CD4-positive, CD25-positive, alpha-beta regulatory T cell (primary cell): ENCODE measurements at regions not wholly inside any gene's neighbourhood (a gene's known extent, or its start where the extent isn't known, plus 50 kb on each side); places are given as distances from the start of the nearest gene placed in this dataset.

Experiments used
- ATAC-seq, 2 donors: fragments of 150-1000 bp; cut with Tn5 transposase; one replicate each; pipeline ENCODE4 v1.10.0; 2021; ENCODE audit warnings: low read depth in 2 of 2, moderate number of reproducible peaks in 2 of 2, moderate library complexity in 1 of 2
- DNase-seq, 3 donors: peaks; one replicate each; pipeline versions ENCODE4 v3.0.0 to v3.0.0-alpha.2; 2012 to 2022; ENCODE audit warnings: mixed read lengths in 1 of 3
- H3K27ac ChIP-seq: one replicate; pipeline ENCODE4 v1.7.0; 2013; ENCODE audit warnings: mild to moderate bottlenecking, low read length; ENCODE audit not compliant: insufficient read depth, poor library complexity, severe bottlenecking
- H3K27me3 ChIP-seq: one replicate; pipeline ENCODE4 v1.7.0; 2013; ENCODE audit warnings: low read length; ENCODE audit not compliant: control insufficient read depth, insufficient read depth
- H3K36me3 ChIP-seq: one replicate; pipeline ENCODE4 v1.7.0; 2013; ENCODE audit warnings: mild to moderate bottlenecking, low read length, moderate library complexity; ENCODE audit not compliant: control insufficient read depth, insufficient read depth
- H3K4me1 ChIP-seq: 2 replicates; pipeline ENCODE4 v1.7.0; 2013; ENCODE audit warnings: mild to moderate bottlenecking, low read length; ENCODE audit not compliant: insufficient read depth, control insufficient read depth, poor library complexity, severe bottlenecking
- H3K4me3 ChIP-seq: one replicate; pipeline ENCODE4 v1.7.0; 2013; ENCODE audit warnings: low read depth, mild to moderate bottlenecking, low read length, moderate library complexity
- H3K9me3 ChIP-seq, 2 experiments: 1 replicate in 1 of 2; 2 replicates in 1 of 2; pipeline ENCODE4 v1.7.0; 2013; ENCODE audit warnings: low read length in 2 of 2, mild to moderate bottlenecking in 1 of 2, moderate library complexity in 1 of 2; ENCODE audit not compliant: control insufficient read depth in 2 of 2
- H3K27ac Mint-ChIP-seq, 3 donors: one replicate each; pipeline ENCODE4 v1.8.0; 2020 to 2022; ENCODE audit warnings: mild to moderate bottlenecking in 3 of 3, mixed read lengths in 3 of 3, moderate library complexity in 2 of 3
- H3K27me3 Mint-ChIP-seq: one replicate; pipeline ENCODE4 v1.8.0; 2022; ENCODE audit warnings: mild to moderate bottlenecking, mixed read lengths
- H3K36me3 Mint-ChIP-seq: one replicate; pipeline ENCODE4 v1.8.0; 2020; ENCODE audit warnings: mixed read lengths
- H3K4me1 Mint-ChIP-seq, 4 donors: one replicate each; pipeline ENCODE4 v1.8.0; 2020 to 2022; ENCODE audit warnings: mixed read lengths in 4 of 4, mild to moderate bottlenecking in 1 of 4
- H3K4me3 Mint-ChIP-seq, 4 donors: one replicate each; pipeline ENCODE4 v1.8.0; 2020 to 2022; ENCODE audit warnings: mild to moderate bottlenecking in 4 of 4, mixed read lengths in 4 of 4, moderate library complexity in 3 of 4
- H3K9me3 Mint-ChIP-seq, 7 donors: one replicate each; pipeline ENCODE4 v1.8.0; 2020 to 2022; ENCODE audit warnings: mixed read lengths in 7 of 7, mild to moderate bottlenecking in 3 of 7, moderate library complexity in 2 of 7

- no peaks in the 10 kb centered on the region for H3K36me3 ChIP-seq
- no peaks in the 10 kb centered on the region for H3K9me3 ChIP-seq
- Mint-ChIP-seq H3K4me3 (no peak overlapping the region), H3K27me3 (peaks cover 10% of the 10 kb centered on the region), H3K4me1 (no peaks in the 10 kb centered on the region), H3K27ac (no peak overlapping the region), H3K36me3 (no peaks in the 10 kb centered on the region), H3K9me3 (peaks cover 0 to 4% (median 0%) of the 10 kb centered on the region in 7 donors)
- no peaks in the 10 kb centered on the region for H3K27me3 ChIP-seq
- no peak for DNase-seq
- no peak overlapping the region for H3K27ac ChIP-seq
- H3K4me3 ChIP-seq = no peak overlapping the region
- H3K4me1 ChIP-seq = no peaks in the 10 kb centered on the region
- ATAC-seq = no peak
Observed at GRCh38 chr4:10335050-10335449, 122.2 kb downstream of the ZNF518B start.

- no peak overlapping the region for H3K4me3 ChIP-seq
- Mint-ChIP-seq H3K36me3 (no peaks in the 10 kb centered on the region), H3K9me3 (peaks cover 0 to 4% (median 0%) of the 10 kb centered on the region in 7 donors), H3K27me3 (peaks cover 10% of the 10 kb centered on the region), H3K27ac (no peak overlapping the region), H3K4me3 (no peak overlapping the region), H3K4me1 (no peaks in the 10 kb centered on the region)
- H3K4me1 ChIP-seq = no peaks in the 10 kb centered on the region
- ATAC-seq (no peak), DNase-seq (no peak)
- no peak overlapping the region for H3K27ac ChIP-seq
- no peaks in the 10 kb centered on the region for H3K27me3 ChIP-seq
- no peaks in the 10 kb centered on the region for H3K36me3 ChIP-seq
- H3K9me3 ChIP-seq = no peaks in the 10 kb centered on the region
Observed at GRCh38 chr4:10334506-10335028, 122.7 kb downstream of the ZNF518B start.

DNA sequence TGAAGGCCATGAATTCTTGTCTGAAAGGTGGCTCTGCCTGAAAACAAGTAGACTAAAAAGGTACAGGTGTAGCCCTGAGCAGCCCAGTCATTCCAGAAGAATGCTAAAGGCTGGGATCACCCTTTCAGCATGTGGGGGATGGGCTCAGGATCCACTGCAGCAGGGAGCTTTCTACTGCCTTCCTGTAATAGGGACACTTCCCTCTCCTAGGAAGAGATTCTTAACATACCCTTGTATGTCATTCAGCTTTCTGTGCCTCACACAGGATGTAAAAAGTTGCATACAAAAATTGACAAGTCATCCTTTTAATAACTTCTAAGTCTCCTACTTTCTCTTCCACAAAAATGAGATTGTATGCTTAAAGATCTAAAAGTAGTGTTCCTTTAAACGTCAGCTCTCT, 123.3 kb downstream of the ZNF518B start:
- Histone ChIP-seq H3K27ac (no peak overlapping the region), H3K4me1 (no peaks in the 10 kb centered on the region), H3K27me3 (no peaks in the 10 kb centered on the region), H3K36me3 (no peaks in the 10 kb centered on the region), H3K4me3 (no peak overlapping the region), H3K9me3 (no peaks in the 10 kb centered on the region)
- Mint-ChIP-seq H3K4me3 (no peak overlapping the region), H3K27me3 (peaks cover 10% of the 10 kb centered on the region), H3K36me3 (no peaks in the 10 kb centered on the region), H3K27ac (no peak overlapping the region), H3K9me3 (peaks cover 0 to 4% (median 0%) of the 10 kb centered on the region in 7 donors), H3K4me1 (no peaks in the 10 kb centered on the region)
- ATAC-seq (no peak), DNase-seq (no peak)

DNA sequence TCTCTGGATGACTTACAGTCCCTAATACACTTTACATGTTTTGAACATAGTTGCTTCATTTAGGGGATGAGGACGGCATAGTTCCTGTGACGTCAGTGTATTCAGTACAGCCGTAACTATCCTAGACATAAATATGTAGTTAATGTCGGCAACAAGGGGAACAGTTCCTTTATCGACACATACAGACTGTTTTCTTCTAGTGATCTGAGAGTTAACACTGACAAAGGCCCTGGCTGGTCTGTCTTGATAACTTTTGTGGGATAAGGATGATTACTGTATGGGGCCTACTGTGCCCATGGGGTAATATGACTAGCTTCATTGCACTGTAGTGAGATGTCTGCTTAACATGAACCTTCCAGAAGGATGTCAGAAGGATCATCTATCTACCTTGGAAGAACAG, 131.2 kb downstream of the ZNF518B start:
- no peaks in the 10 kb centered on the region for H3K27me3 ChIP-seq
- no peak overlapping the region for H3K4me3 Mint-ChIP-seq
- H3K36me3 ChIP-seq = no peaks in the 10 kb centered on the region
- H3K27ac ChIP-seq = no peak overlapping the region
- H3K9me3 ChIP-seq = no peaks in the 10 kb centered on the region
- H3K27ac Mint-ChIP-seq = no peak overlapping the region
- peaks cover 12% of the 10 kb centered on the region for H3K27me3 Mint-ChIP-seq
- H3K9me3 Mint-ChIP-seq = peaks cover 0 to 3% (median 0%) of the 10 kb centered on the region in 7 donors
- DNase-seq (no peak), ATAC-seq (no peak)
- no peak overlapping the region for H3K4me3 ChIP-seq
- H3K4me1 ChIP-seq = no peaks in the 10 kb centered on the region
- no peaks in the 10 kb centered on the region for H3K36me3 Mint-ChIP-seq
- H3K4me1 Mint-ChIP-seq = no peaks in the 10 kb centered on the region

DNA sequence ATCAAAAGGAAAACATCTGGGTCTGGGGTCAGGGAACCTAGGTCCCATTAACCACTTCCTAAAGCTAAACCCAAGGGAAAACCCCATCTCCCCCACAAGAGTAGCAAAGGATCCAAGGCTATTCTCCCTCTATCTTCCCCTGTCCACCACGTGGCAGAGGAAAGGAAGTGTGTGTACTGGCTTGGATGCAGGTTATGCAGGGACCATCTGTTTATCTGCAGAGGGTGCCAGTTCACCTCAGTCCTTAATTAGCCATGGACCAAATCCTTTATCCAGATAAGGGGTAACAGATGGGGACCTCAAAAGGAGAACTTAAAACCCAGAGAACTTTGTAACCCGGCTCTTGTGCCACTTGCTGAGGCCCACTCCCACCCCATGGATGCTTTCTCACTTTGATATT, 135.3 kb downstream of the ZNF518B start:
- H3K27ac Mint-ChIP-seq = no peak overlapping the region
- peaks cover 8% of the 10 kb centered on the region for H3K27me3 Mint-ChIP-seq
- Histone ChIP-seq H3K27me3 (no peaks in the 10 kb centered on the region), H3K36me3 (no peaks in the 10 kb centered on the region), H3K4me1 (no peaks in the 10 kb centered on the region), H3K27ac (no peak overlapping the region), H3K4me3 (no peak overlapping the region), H3K9me3 (no peaks in the 10 kb centered on the region)
- no peak for DNase-seq
- no peak overlapping the region for H3K4me3 Mint-ChIP-seq
- H3K9me3 Mint-ChIP-seq = no peaks in the 10 kb centered on the region
- ATAC-seq = no peak
- H3K36me3 Mint-ChIP-seq = no peaks in the 10 kb centered on the region
- no peaks in the 10 kb centered on the region for H3K4me1 Mint-ChIP-seq

- ATAC-seq = no peak
- no peaks in the 10 kb centered on the region for H3K4me1 Mint-ChIP-seq
- H3K36me3 Mint-ChIP-seq = no peaks in the 10 kb centered on the region
- no peaks in the 10 kb centered on the region for H3K9me3 Mint-ChIP-seq
- no peaks in the 10 kb centered on the region for H3K9me3 ChIP-seq
- no peak overlapping the region for H3K27ac ChIP-seq
- H3K27me3 ChIP-seq = no peaks in the 10 kb centered on the region
- no peak overlapping the region for H3K27ac Mint-ChIP-seq
- no peak overlapping the region for H3K4me3 ChIP-seq
- no peaks in the 10 kb centered on the region for H3K4me1 ChIP-seq
- no peak for DNase-seq
- H3K36me3 ChIP-seq = no peaks in the 10 kb centered on the region
- H3K4me3 Mint-ChIP-seq = no peak overlapping the region
- peaks cover 12% of the 10 kb centered on the region for H3K27me3 Mint-ChIP-seq
Observed at GRCh38 chr4:10320130-10320529, 137.1 kb downstream of the ZNF518B start.

DNA sequence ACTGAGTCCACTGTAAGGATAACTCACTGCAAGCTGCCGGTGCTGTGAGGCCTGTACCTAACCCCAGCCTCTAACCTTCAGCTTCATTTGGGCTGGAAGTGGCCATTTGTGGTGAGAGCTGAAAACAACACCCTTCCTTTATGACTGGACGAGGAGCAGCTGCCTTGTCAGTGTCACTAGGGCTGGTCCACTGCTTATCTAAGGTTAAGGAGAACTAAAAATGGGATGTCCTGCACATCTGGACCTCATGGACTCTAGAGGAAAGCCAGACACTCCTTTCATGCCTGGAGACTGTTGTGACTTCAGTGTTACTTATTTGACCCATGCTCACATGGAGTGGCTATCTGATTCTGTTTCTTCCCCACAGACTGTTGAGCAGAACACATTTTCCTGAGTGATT, 139.9 kb downstream of the ZNF518B start:
- ATAC-seq = no peak
- DNase-seq = no peak

GRCh38 chr4:10316851-10317250, 140.4 kb downstream of the ZNF518B start:
- Mint-ChIP-seq H3K27me3 (peaks cover 10% of the 10 kb centered on the region), H3K27ac (no peak overlapping the region), H3K36me3 (no peaks in the 10 kb centered on the region), H3K4me1 (no peaks in the 10 kb centered on the region), H3K9me3 (peaks cover 0 to 4% (median 0%) of the 10 kb centered on the region in 7 donors), H3K4me3 (no peak overlapping the region)
- Histone ChIP-seq H3K36me3 (no peaks in the 10 kb centered on the region), H3K4me1 (no peaks in the 10 kb centered on the region), H3K9me3 (no peaks in the 10 kb centered on the region), H3K27me3 (no peaks in the 10 kb centered on the region), H3K27ac (no peak overlapping the region), H3K4me3 (no peak overlapping the region)
- DNase-seq (no peak), ATAC-seq (no peak)

More for the DNA sequence above, 139.9 kb downstream of the ZNF518B start:
- H3K4me3 Mint-ChIP-seq = no peak overlapping the region
- Histone ChIP-seq H3K27ac (no peak overlapping the region), H3K27me3 (no peaks in the 10 kb centered on the region), H3K36me3 (no peaks in the 10 kb centered on the region), H3K4me1 (no peaks in the 10 kb centered on the region), H3K4me3 (no peak overlapping the region), H3K9me3 (no peaks in the 10 kb centered on the region)
- H3K27ac Mint-ChIP-seq = no peak overlapping the region
- H3K36me3 Mint-ChIP-seq = no peaks in the 10 kb centered on the region
- H3K9me3 Mint-ChIP-seq = peaks cover 0 to 4% (median 0%) of the 10 kb centered on the region in 7 donors
- peaks cover 7% of the 10 kb centered on the region for H3K27me3 Mint-ChIP-seq
- H3K4me1 Mint-ChIP-seq = no peaks in the 10 kb centered on the region
